Spleen (tissue), 11 donors: ENCODE measurements at regions not wholly inside any gene's neighbourhood (a gene's known extent, or its start where the extent isn't known, plus 50 kb on each side); places are given as distances from the start of the nearest gene placed in this dataset.
A peak's percentile ranks its signal among the peaks of the same experiment; 100 is the strongest.

ENCODE experiments used
- DNase-seq: peaks from one replicate; pipeline ENCODE4 v3.0.0-alpha.2; 2020
- H3K27ac ChIP-seq, 8 donors: fragments of 200-600 bp; sonication (generic) in 7 of 8; 1 replicate in 4 of 8; 2 replicates in 4 of 8; pipeline versions ENCODE4 v1.5.0 to v1.8.0; 2016 to 2021; ENCODE audit warnings: inconsistent platforms in 4 of 8, mild to moderate bottlenecking in 4 of 8, moderate library complexity in 1 of 8
- H3K27me3 ChIP-seq, 7 donors: fragments of 200-600 bp; sonication (generic) in 6 of 7; replicated peaks in 1 of 7; 1 replicate in 4 of 7; 2 replicates in 3 of 7; pipeline versions ENCODE4 v1.5.0 to v1.8.0; 2016 to 2021; ENCODE audit warnings: inconsistent platforms in 3 of 7, mild to moderate bottlenecking in 1 of 7
- H3K36me3 ChIP-seq, 6 donors: fragments of 200-600 bp; sonication (generic) in 5 of 6; 1 replicate in 4 of 6; 2 replicates in 2 of 6; pipeline versions ENCODE4 v1.5.0 to v1.8.0; 2016 to 2021; ENCODE audit warnings: inconsistent platforms in 2 of 6
- H3K4me1 ChIP-seq, 6 donors: fragments of 200-600 bp; sonication (generic) in 5 of 6; 1 replicate in 3 of 6; 2 replicates in 3 of 6; pipeline versions ENCODE4 v1.5.0 to v1.8.0; 2016 to 2021; ENCODE audit warnings: inconsistent platforms in 3 of 6
- H3K4me3 ChIP-seq, 8 donors: fragments of 200-600 bp; sonication (generic) in 7 of 8; 1 replicate in 4 of 8; 2 replicates in 4 of 8; pipeline versions ENCODE4 v1.5.0 to v1.8.0; 2016 to 2021; ENCODE audit warnings: inconsistent platforms in 4 of 8, mild to moderate bottlenecking in 4 of 8, moderate library complexity in 2 of 8
- H3K9me3 ChIP-seq, 8 donors: fragments of 200-600 bp; sonication (generic) in 7 of 8; 1 replicate in 4 of 8; 2 replicates in 4 of 8; pipeline versions ENCODE4 v1.5.0 to v1.8.0; 2016 to 2021; ENCODE audit warnings: inconsistent platforms in 4 of 8
- POLR2A ChIP-seq, 3 donors: fragments of 450-650 bp; IDR thresholded peaks; one replicate each; pipeline ENCODE4 v1.5.1; 2017; ENCODE audit warnings: antibody characterized with exemption in 3 of 3, mild to moderate bottlenecking in 1 of 3
- POLR2AphosphoS5 ChIP-seq, 3 donors: sonication (generic); formaldehyde crosslinking; IDR thresholded peaks; one replicate each; pipeline ENCODE4 v1.5.1; 2017; ENCODE audit warnings: antibody characterized with exemption in 3 of 3
- WGBS, 5 donors: extraction: QIAGEN DNeasy Blood & Tissue Kit in 3 of 5; methylation state at CpG; one replicate each; pipeline versions ENCODE4 v1.1.5 to v1.1.7; 2013 to 2018; 5-methylcytosine and 5-hydroxymethylcytosine counted together
- intact Hi-C: fragments of 100-400 bp; cut with DNase I; formaldehyde crosslinking; loops from one replicate; pipeline ENCODE4 v1.15.0; 2023; ENCODE audit warnings: low total_unique reads
- TF ChIP-seq, protein P1 (sequence below), 11 experiments: fragments of 200-600 bp in 7 of 11; fragments of 450-650 bp in 4 of 11; sonication (generic) in 4 of 11; IDR thresholded peaks in 8 of 11; conservative IDR thresholded peaks in 3 of 11; 1 replicate in 7 of 11; 2 replicates in 4 of 11; pipeline versions ENCODE4 v1.4.0 to v1.8.0; 2016 to 2021; ENCODE audit warnings: antibody characterized with exemption in 11 of 11, inconsistent platforms in 4 of 11, mild to moderate bottlenecking in 1 of 11
- donor health status: healthy with polysubstance abuse.
- donor health status: DM: no; HTN: no; CAD: no; lungs with moderate emphysema.
- donor health status: DM: no; HTN: no; CAD: no.
- donor health status: Bipolar disorder and iron deficiency.
- donor health status: healthy.
- donor health status: DM: no; HTN: no; CAD: no.
- donor health status: DM: yes; HTN: yes; CAD: no.

DNA sequence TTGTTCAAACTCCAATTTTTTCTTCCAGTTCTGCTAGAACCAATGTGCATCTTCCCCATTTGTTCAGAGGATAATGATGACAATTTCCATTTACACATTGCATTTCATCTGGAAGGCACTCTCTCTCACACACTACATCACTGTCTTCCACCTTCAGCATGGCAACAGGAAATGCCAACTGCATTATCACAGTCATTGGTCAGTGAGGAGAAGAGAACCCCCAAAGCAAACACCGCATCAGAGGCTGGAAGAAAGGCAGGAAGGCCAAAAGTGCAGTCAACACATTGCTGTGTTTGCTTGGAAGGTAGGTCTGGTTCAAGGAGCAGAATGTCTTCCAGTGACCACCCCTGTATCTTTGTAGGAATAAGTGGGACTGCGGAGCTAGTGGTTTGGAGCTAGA lies 192.2 kb upstream of the RHOBTB1 start:
- TF ChIP-seq, protein P1, sequence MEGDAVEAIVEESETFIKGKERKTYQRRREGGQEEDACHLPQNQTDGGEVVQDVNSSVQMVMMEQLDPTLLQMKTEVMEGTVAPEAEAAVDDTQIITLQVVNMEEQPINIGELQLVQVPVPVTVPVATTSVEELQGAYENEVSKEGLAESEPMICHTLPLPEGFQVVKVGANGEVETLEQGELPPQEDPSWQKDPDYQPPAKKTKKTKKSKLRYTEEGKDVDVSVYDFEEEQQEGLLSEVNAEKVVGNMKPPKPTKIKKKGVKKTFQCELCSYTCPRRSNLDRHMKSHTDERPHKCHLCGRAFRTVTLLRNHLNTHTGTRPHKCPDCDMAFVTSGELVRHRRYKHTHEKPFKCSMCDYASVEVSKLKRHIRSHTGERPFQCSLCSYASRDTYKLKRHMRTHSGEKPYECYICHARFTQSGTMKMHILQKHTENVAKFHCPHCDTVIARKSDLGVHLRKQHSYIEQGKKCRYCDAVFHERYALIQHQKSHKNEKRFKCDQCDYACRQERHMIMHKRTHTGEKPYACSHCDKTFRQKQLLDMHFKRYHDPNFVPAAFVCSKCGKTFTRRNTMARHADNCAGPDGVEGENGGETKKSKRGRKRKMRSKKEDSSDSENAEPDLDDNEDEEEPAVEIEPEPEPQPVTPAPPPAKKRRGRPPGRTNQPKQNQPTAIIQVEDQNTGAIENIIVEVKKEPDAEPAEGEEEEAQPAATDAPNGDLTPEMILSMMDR (IDR thresholded peaks at IDR 0.05 in 8 of 11, conservative IDR thresholded peaks at IDR 0.05 in 3 of 11): no peak
- TF ChIP-seq POLR2AphosphoS5 (IDR thresholded peaks at IDR 0.05) (no peak), POLR2A (IDR thresholded peaks at IDR 0.05) (no peak)
- Histone ChIP-seq H3K9me3 (peaks cover 0 to 6% (median 0%) of the 10 kb centered on the region in 8 donors), H3K27me3 (no peaks in the 10 kb centered on the region), H3K4me3 (no peak overlapping the region), H3K36me3 (no peaks in the 10 kb centered on the region), H3K4me1 (peaks cover 0 to 7% (median 0%) of the 10 kb centered on the region in 6 donors), H3K27ac (no peak overlapping the region)
- 89 to 97% (median 93%) methylated on average over 2 of the region's 2 CpGs for WGBS, 5 donors
- intact Hi-C loops: no loop called here
- no peak for DNase-seq

DNA sequence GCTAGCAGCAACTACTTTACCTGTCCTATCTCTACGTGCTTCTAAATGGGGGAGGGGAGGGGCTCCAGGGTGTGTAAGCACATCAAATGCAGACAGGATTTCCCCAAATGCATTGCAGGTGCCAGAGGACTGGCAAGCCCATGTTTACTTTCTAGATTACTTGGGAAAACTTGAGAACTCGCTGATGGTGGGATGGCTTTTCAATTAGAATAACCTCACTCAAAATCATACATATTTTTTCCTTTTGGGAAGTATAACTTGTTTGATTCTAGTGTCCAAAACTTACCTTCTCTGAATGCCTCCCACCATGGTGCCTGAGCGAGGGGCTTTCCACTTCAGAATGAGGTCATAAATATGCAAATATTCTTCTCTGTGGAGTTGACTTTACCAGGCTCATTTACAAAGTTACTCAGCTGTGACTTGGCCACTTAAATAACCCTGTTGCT lies 191.3 kb upstream of the RHOBTB1 start:
- H3K36me3 ChIP-seq: no peaks in the 10 kb centered on the region
- no peak for DNase-seq
- TF ChIP-seq POLR2A (IDR thresholded peaks at IDR 0.05): no peak
- TF ChIP-seq, protein P1 (IDR thresholded peaks at IDR 0.05 in 8 of 11, conservative IDR thresholded peaks at IDR 0.05 in 3 of 11): no peak
- TF ChIP-seq POLR2AphosphoS5 (IDR thresholded peaks at IDR 0.05): no peak
- WGBS, 5 donors: 54 to 77% (median 72%) methylated on average over 3 of the region's 3 CpGs
- intact Hi-C loops: no loop called here
- H3K27me3 ChIP-seq: no peaks in the 10 kb centered on the region
- H3K4me3 ChIP-seq: no peak overlapping the region
- H3K4me1 ChIP-seq: peaks cover 0 to 7% (median 0%) of the 10 kb centered on the region in 6 donors
- H3K27ac ChIP-seq: peak overlapping the region in 1 of 8 donors; percentile 32
- peaks cover 0 to 6% (median 0%) of the 10 kb centered on the region in 8 donors for H3K9me3 ChIP-seq

DNA sequence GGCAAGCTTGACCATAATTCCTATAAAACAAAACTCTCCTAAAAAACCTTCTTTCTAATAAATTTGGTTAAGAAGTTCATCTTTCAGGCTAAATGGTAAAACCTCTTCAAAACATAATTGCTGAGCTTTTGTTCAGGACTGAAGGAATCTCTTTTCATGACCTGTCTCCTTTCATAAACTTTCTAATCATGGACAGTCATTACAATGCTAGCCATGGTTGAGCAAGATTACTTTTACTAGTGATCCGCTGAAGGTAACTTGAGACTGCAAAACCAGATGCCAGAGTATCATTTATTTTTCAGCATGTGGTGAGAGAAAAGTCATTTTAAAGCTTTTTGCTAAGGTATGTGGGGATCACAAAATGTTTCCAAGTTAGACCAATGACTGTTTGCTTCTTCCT lies 186.4 kb upstream of the RHOBTB1 start:
- intact Hi-C loops: no loop called here
- 91 to 97% (median 95%) methylated on average over 1 of the region's 1 CpG for WGBS, 5 donors
- no peak overlapping the region for H3K27ac ChIP-seq

DNA sequence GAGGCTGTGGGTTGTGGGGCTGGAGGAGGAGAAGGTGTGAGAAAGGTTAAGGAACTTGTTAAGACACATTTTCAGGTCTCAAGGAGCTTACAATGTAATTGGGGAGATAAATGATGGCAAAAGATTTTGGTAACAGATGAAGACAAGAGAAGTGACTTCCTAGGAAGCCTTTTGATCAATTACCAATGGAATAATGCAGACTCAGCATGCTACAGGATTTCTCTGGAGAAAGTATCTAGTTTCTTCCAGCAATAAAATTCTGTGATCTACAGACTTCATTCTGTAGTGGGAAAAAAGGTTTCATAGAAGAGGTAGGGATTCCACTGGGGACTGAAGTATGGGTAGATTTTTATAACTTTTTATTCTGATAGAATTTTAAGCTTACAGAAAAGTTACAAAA lies 184.2 kb upstream of the RHOBTB1 start:
- H3K27ac ChIP-seq: no peak overlapping the region
- DNase-seq: no peak
- H3K27me3 ChIP-seq: no peaks in the 10 kb centered on the region
- no peaks in the 10 kb centered on the region for H3K36me3 ChIP-seq
- TF ChIP-seq POLR2AphosphoS5 (IDR thresholded peaks at IDR 0.05) (no peak), POLR2A (IDR thresholded peaks at IDR 0.05) (no peak)
- TF ChIP-seq, protein P1 (IDR thresholded peaks at IDR 0.05 in 8 of 11, conservative IDR thresholded peaks at IDR 0.05 in 3 of 11): no peak
- H3K4me3 ChIP-seq: no peak overlapping the region
- no peaks in the 10 kb centered on the region for H3K9me3 ChIP-seq
- peaks cover 0 to 28% (median 10%) of the 10 kb centered on the region in 6 donors for H3K4me1 ChIP-seq
- intact Hi-C loops: no loop called here

More for the DNA sequence above, 186.4 kb upstream of the RHOBTB1 start:
- H3K9me3 ChIP-seq: peaks cover 0 to 6% (median 0%) of the 10 kb centered on the region in 8 donors
- DNase-seq: no peak
- TF ChIP-seq, protein P1 (IDR thresholded peaks at IDR 0.05 in 8 of 11, conservative IDR thresholded peaks at IDR 0.05 in 3 of 11): no peak
- TF ChIP-seq POLR2A (IDR thresholded peaks at IDR 0.05) (no peak), POLR2AphosphoS5 (IDR thresholded peaks at IDR 0.05) (no peak)
- H3K36me3 ChIP-seq: no peaks in the 10 kb centered on the region
- H3K27me3 ChIP-seq: no peaks in the 10 kb centered on the region
- H3K4me3 ChIP-seq: no peak overlapping the region
- peaks cover 0 to 10% (median 5%) of the 10 kb centered on the region in 6 donors for H3K4me1 ChIP-seq
